IMR-90 (cell line): ENCODE measurements at regions not wholly inside any gene's neighbourhood (a gene's known extent, or its start where the extent isn't known, plus 50 kb on each side); places are given as distances from the start of the nearest gene placed in this dataset.

Experiments used
- ATAC-seq: fragments of 200-7000 bp; cut with Tn5 transposase; 2 replicates; pipeline ENCODE4 v1.9.1; 2020; ENCODE audit warnings: low read depth, mild to moderate bottlenecking, moderate library complexity
- BruUV-seq: library from RNA; stranded (reverse); fragments of 400-500 nt; replicated peaks from 2 replicates; lab custom pipeline; 2021; lab: Mats Ljungman, UMichigan
- CTCF ChIA-PET: fragments of 300-600 bp; formaldehyde crosslinking; extraction: SDS; loops from one replicate; lab custom pipeline; 2021; ENCODE audit warnings: antibody characterized with exemption; lab: Yijun Ruan, JAX
- POLR2A ChIA-PET: fragments of 300-600 bp; sonication (Branson Sonifier 250); formaldehyde crosslinking; loops from one replicate; lab custom pipeline; 2022; ENCODE audit warnings: antibody characterized with exemption; ENCODE audit not compliant: unreplicated experiment; lab: Charles Lee
- DNase-seq: peaks from one replicate; pipeline ENCODE4 v3.0.0; 2013
- H2AFZ ChIP-seq: replicated peaks from 2 replicates; pipeline ENCODE3; 2013; ENCODE audit warnings: low read length, mild to moderate bottlenecking; ENCODE audit not compliant: poor library complexity
- H2AK5ac ChIP-seq: 2 replicates; pipeline ENCODE4 v1.6.1; 2013; ENCODE audit warnings: low read depth, low read length, inconsistent platforms
- H2AK9ac ChIP-seq: replicated peaks from 2 replicates; pipeline ENCODE3; 2013; ENCODE audit warnings: mild to moderate bottlenecking, low read depth, low read length, moderate library complexity; ENCODE audit not compliant: poor library complexity
- H2BK120ac ChIP-seq: 2 replicates; pipeline ENCODE4 v1.6.1; 2013; ENCODE audit warnings: low read depth, low read length, inconsistent platforms
- H2BK15ac ChIP-seq: 3 replicates; pipeline ENCODE4 v1.6.1; 2013; ENCODE audit warnings: low read depth, low read length, inconsistent platforms
- H2BK20ac ChIP-seq: 2 replicates; pipeline ENCODE4 v1.6.1; 2013; ENCODE audit warnings: low read depth, mild to moderate bottlenecking, inconsistent platforms, low read length, moderate library complexity
- H2BK5ac ChIP-seq: 2 replicates; pipeline ENCODE4 v1.6.1; 2013; ENCODE audit warnings: mild to moderate bottlenecking, low read depth, low read length, inconsistent platforms; ENCODE audit not compliant: poor library complexity, severe bottlenecking
- H3K14ac ChIP-seq: replicated peaks from 2 replicates; pipeline ENCODE4 v1.6.1; 2013; ENCODE audit warnings: low read depth, low read length, inconsistent platforms
- H3K18ac ChIP-seq: 2 replicates; pipeline ENCODE4 v1.6.1; 2013; ENCODE audit warnings: low read depth, low read length, control low read depth
- H3K23ac ChIP-seq: 2 replicates; pipeline ENCODE4 v1.6.1; 2013; ENCODE audit warnings: low read depth, low read length, inconsistent platforms
- H3K27ac ChIP-seq: 2 replicates; pipeline ENCODE4 v1.5.1; 2013; ENCODE audit warnings: mild to moderate bottlenecking, control low read depth, low read length; ENCODE audit not compliant: insufficient read depth
- H3K27me3 ChIP-seq: 2 replicates; pipeline ENCODE4 v1.6.1; 2013; ENCODE audit warnings: low read length; ENCODE audit not compliant: control insufficient read depth, insufficient read depth
- H3K36me3 ChIP-seq: 2 replicates; pipeline ENCODE4 v1.6.1; 2013; ENCODE audit warnings: low read length, mixed read lengths; ENCODE audit not compliant: control insufficient read depth, insufficient read depth
- H3K4ac ChIP-seq: 2 replicates; pipeline ENCODE4 v1.6.1; 2013; ENCODE audit warnings: low read depth, low read length, inconsistent platforms
- H3K4me1 ChIP-seq: 2 replicates; pipeline ENCODE4 v1.6.1; 2013; ENCODE audit warnings: low read length, mixed read lengths; ENCODE audit not compliant: control insufficient read depth, insufficient read depth
- H3K4me2 ChIP-seq: 2 replicates; pipeline ENCODE4 v1.6.1; 2013; ENCODE audit warnings: low read depth, mild to moderate bottlenecking, control low read depth, low read length, moderate library complexity
- H3K4me3 ChIP-seq: 2 replicates; pipeline ENCODE4 v1.5.1; 2013; ENCODE audit warnings: low read depth, mild to moderate bottlenecking, control low read depth, low read length, moderate library complexity; ENCODE audit not compliant: insufficient read depth
- H3K56ac ChIP-seq: 2 replicates; pipeline ENCODE4 v1.6.1; 2013; ENCODE audit warnings: low read length, inconsistent platforms; ENCODE audit not compliant: insufficient read depth; ENCODE audit errors: extremely low read depth
- H3K79me1 ChIP-seq, 2 experiments: 2 replicates each; pipeline ENCODE4 v1.6.1; 2013; ENCODE audit warnings: low read length in 2 of 2, inconsistent platforms in 1 of 2, low read depth in 1 of 2
- H3K9ac ChIP-seq: 2 replicates; pipeline ENCODE4 v1.6.1; 2013; ENCODE audit warnings: low read depth, low read length, control low read depth
- H3K9me1 ChIP-seq: 2 replicates; pipeline ENCODE4 v1.6.1; 2013; ENCODE audit warnings: low read length, inconsistent platforms; ENCODE audit not compliant: insufficient read depth
- H3K9me3 ChIP-seq: 2 replicates; pipeline ENCODE4 v1.6.1; 2013; ENCODE audit warnings: low read length; ENCODE audit not compliant: control insufficient read depth, insufficient read depth
- H4K20me1 ChIP-seq: 2 replicates; pipeline ENCODE4 v1.6.1; 2013; ENCODE audit warnings: low read length, inconsistent platforms; ENCODE audit not compliant: insufficient read depth
- H4K5ac ChIP-seq: 2 replicates; pipeline ENCODE4 v1.6.1; 2013; ENCODE audit warnings: mild to moderate bottlenecking, low read depth, low read length, control low read depth
- H4K8ac ChIP-seq, 2 experiments: 2 replicates each; pipeline ENCODE4 v1.6.1; 2013; ENCODE audit warnings: low read depth in 2 of 2, low read length in 2 of 2, control low read depth in 1 of 2, inconsistent platforms in 1 of 2
- H4K91ac ChIP-seq: 2 replicates; pipeline ENCODE4 v1.6.1; 2013; ENCODE audit warnings: low read depth, low read length, inconsistent platforms; ENCODE audit not compliant: insufficient read depth
- RFX5 ChIP-seq: IDR thresholded peaks from 2 replicates; pipeline ENCODE4 v1.8.0; 2012; ENCODE audit warnings: low read depth, mild to moderate bottlenecking, low read length, moderate library complexity
- SMC3 ChIP-seq: fragments of 150-350 bp; IDR thresholded peaks from 2 replicates; pipeline ENCODE4 v1.6.1; 2016; ENCODE audit warnings: low read depth, mild to moderate bottlenecking, antibody characterized with exemption, low read length, moderate library complexity
- WGBS, 2 experiments: methylation state at CpG; one replicate each; pipeline versions ENCODE4 v1.1.5 to v1.1.7; 2013; ENCODE audit warnings: missing lambda C conversion rate in 2 of 2; ENCODE audit not compliant: insufficient read length in 1 of 2; ENCODE audit errors: extremely low coverage in 2 of 2; 5-methylcytosine and 5-hydroxymethylcytosine counted together
- dilution Hi-C: fragments of 300-500 bp; cut with HindIII; formaldehyde crosslinking; loops from one replicate; pipeline ENCODE4 v1.14.3; 2018; ENCODE audit warnings: low sequenced_read_pairs; ENCODE audit not compliant: unreplicated experiment
- in situ Hi-C: fragments of 300-500 bp; cut with MboI; formaldehyde crosslinking; loops from 3 replicates; pipeline ENCODE4 v1.14.3; 2019; ENCODE audit warnings: low sequenced_read_pairs, inconsistent platforms, mixed read lengths
- intact Hi-C: fragments of 100-400 bp; cut with micrococcal nuclease; formaldehyde crosslinking; loops from 2 replicates; pipeline ENCODE4 v1.10.0; 2022

GRCh38 chr6:51108563-51109234 lies 290.0 kb downstream of the TFAP2B start:
- no peaks in the 10 kb centered on the region for H3K79me1 ChIP-seq
- H2BK20ac ChIP-seq, result no peak overlapping the region
- H2AFZ ChIP-seq, result no peak overlapping the region
- H4K91ac ChIP-seq, result no peak overlapping the region
- H3K4me2 ChIP-seq, result no peak overlapping the region
- H4K8ac ChIP-seq, result no peak overlapping the region
- H3K9ac ChIP-seq, result no peak overlapping the region
- no peaks in the 10 kb centered on the region for H3K4me1 ChIP-seq
- H3K14ac ChIP-seq, result no peak overlapping the region
- no peak overlapping the region for H2BK5ac ChIP-seq
- H3K27me3 ChIP-seq, result no peaks in the 10 kb centered on the region
- no peak overlapping the region for H3K27ac ChIP-seq
- ATAC-seq (no peak), DNase-seq (no peak)
- intact Hi-C loops (no loop called here), dilution Hi-C loops (no loop called here), in situ Hi-C loops (no loop called here)
- BruUV-seq, result no TSS peak
- no peak overlapping the region for H3K4ac ChIP-seq
- ChIA-PET CTCF (no interaction called here), POLR2A (no interaction called here)
- no peak overlapping the region for H2AK9ac ChIP-seq
- no peak overlapping the region for H3K4me3 ChIP-seq
- H3K23ac ChIP-seq, result no peak overlapping the region
- no peak overlapping the region for H3K18ac ChIP-seq
- peaks cover 4% of the 10 kb centered on the region; the same call in 1 of the 2 replicates for H3K9me3 ChIP-seq
- no peaks in the 10 kb centered on the region for H3K9me1 ChIP-seq
- H4K5ac ChIP-seq, result no peak overlapping the region
- no peak overlapping the region for H2BK15ac ChIP-seq
- H3K36me3 ChIP-seq, result no peaks in the 10 kb centered on the region
- TF ChIP-seq SMC3 (no peak), RFX5 (no peak)
- WGBS, 2 experiments, result no CpG with 5 or more reads among the region's 4 CpGs
- H4K20me1 ChIP-seq, result no peaks in the 10 kb centered on the region
- no peak overlapping the region for H3K56ac ChIP-seq
- H2AK5ac ChIP-seq, result no peak overlapping the region
- no peak overlapping the region for H2BK120ac ChIP-seq
